ENCODE measurements at regions not wholly inside any gene's neighbourhood (a gene's known extent, or its start where the extent isn't known, plus 50 kb on each side); places are given as distances from the start of the nearest gene placed in this dataset.

- POLR2A ChIA-PET: no interaction called here
These were observed 92.9 kb upstream of the AGBL1 start for GRCh38 chr15:85986741-85987140.

GRCh38 chr15:85988741-85989140 is 90.9 kb upstream of the AGBL1 start:
- ChIA-PET CTCF (no interaction called here), POLR2A (no interaction called here)
- H3K27ac ChIP-seq (ENCODE audit: low read depth, low read length): no peak overlapping the region
- H3K27me3 ChIP-seq (ENCODE audit: control insufficient read depth, insufficient read depth, low read length): no peaks in the 10 kb centered on the region
- 0 out of 2 replicates have a peak, but pooled peaks cover under 1% of the 10 kb centered on the region for H3K9me3 ChIP-seq (ENCODE audit: control insufficient read depth, insufficient read depth, low read length)
- TF ChIP-seq CTCF (IDR thresholded peaks at IDR 0.05; ENCODE audit: low read depth, low read length): no peak
- no peak for DNase-seq (ENCODE audit: low read depth, low spot score)
- no peak overlapping the region for H3K4me3 ChIP-seq (ENCODE audit: low read depth, low read length)

More at GRCh38 chr15:85986741-85987140, 92.9 kb upstream of the AGBL1 start:
- CTCF ChIA-PET: no interaction called here
- Histone ChIP-seq H3K4me3 (ENCODE audit: low read depth, low read length) (no peak overlapping the region), H3K27ac (ENCODE audit: low read depth, low read length) (no peak overlapping the region), H3K9me3 (ENCODE audit: control insufficient read depth, insufficient read depth, low read length) (peaks cover 4% of the 10 kb centered on the region; the same call in 1 of the 2 replicates), H3K27me3 (ENCODE audit: control insufficient read depth, insufficient read depth, low read length) (no peaks in the 10 kb centered on the region)
- DNase-seq (ENCODE audit: low read depth, low spot score): no peak
- no peak for TF ChIP-seq CTCF (IDR thresholded peaks at IDR 0.05; ENCODE audit: low read depth, low read length)

GRCh38 chr15:85992224-85992623 is 87.4 kb upstream of the AGBL1 start:
- no peak for TF ChIP-seq CTCF (IDR thresholded peaks at IDR 0.05; ENCODE audit: low read depth, low read length)
- POLR2A ChIA-PET: no interaction called here
- Histone ChIP-seq H3K27me3 (ENCODE audit: control insufficient read depth, insufficient read depth, low read length) (no peaks in the 10 kb centered on the region), H3K4me3 (ENCODE audit: low read depth, low read length) (no peak overlapping the region), H3K9me3 (ENCODE audit: control insufficient read depth, insufficient read depth, low read length) (no peaks in the 10 kb centered on the region), H3K27ac (ENCODE audit: low read depth, low read length) (no peak overlapping the region)
- CTCF ChIA-PET: no interaction called here
- no peak for DNase-seq (ENCODE audit: low read depth, low spot score)

- CTCF ChIA-PET: no interaction called here
- no peaks in the 10 kb centered on the region for H3K27me3 ChIP-seq (ENCODE audit: control insufficient read depth, insufficient read depth, low read length)
- H3K27ac ChIP-seq (ENCODE audit: low read depth, low read length): no peak overlapping the region
- no peaks in the 10 kb centered on the region for H3K9me3 ChIP-seq (ENCODE audit: control insufficient read depth, insufficient read depth, low read length)
- POLR2A ChIA-PET: no interaction called here
- no peak for DNase-seq (ENCODE audit: low read depth, low spot score)
- H3K4me3 ChIP-seq (ENCODE audit: low read depth, low read length): no peak overlapping the region
- TF ChIP-seq CTCF (IDR thresholded peaks at IDR 0.05; ENCODE audit: low read depth, low read length): no peak
These were observed 86.6 kb upstream of the AGBL1 start for GRCh38 chr15:85993116-85993515.

GRCh38 chr15:85997618-85998017 is 82.1 kb upstream of the AGBL1 start:
- no peak overlapping the region for H3K4me3 ChIP-seq (ENCODE audit: low read depth, low read length)
- H3K9me3 ChIP-seq (ENCODE audit: control insufficient read depth, insufficient read depth, low read length): no peaks in the 10 kb centered on the region
- H3K27ac ChIP-seq (ENCODE audit: low read depth, low read length): no peak overlapping the region
- DNase-seq (ENCODE audit: low read depth, low spot score): no peak
- ChIA-PET POLR2A (no interaction called here), CTCF (no interaction called here)
- TF ChIP-seq CTCF (IDR thresholded peaks at IDR 0.05; ENCODE audit: low read depth, low read length): no peak
- H3K27me3 ChIP-seq (ENCODE audit: control insufficient read depth, insufficient read depth, low read length): no peaks in the 10 kb centered on the region

Measured in AG04450 (cell line).